D341Med (cell line): ENCODE measurements at regions not wholly inside any gene's neighbourhood (a gene's known extent, or its start where the extent isn't known, plus 50 kb on each side); places are given as distances from the start of the nearest gene placed in this dataset.

ENCODE experiments used
- DNase-seq: peaks from one replicate; pipeline ENCODE4 v3.0.0; 2012; ENCODE audit warnings: low spot score

GRCh38 chr13:53848366-53848961 is 819.9 kb downstream of the OLFM4 start:
- DNase-seq, result peak; percentile 36

DNA sequence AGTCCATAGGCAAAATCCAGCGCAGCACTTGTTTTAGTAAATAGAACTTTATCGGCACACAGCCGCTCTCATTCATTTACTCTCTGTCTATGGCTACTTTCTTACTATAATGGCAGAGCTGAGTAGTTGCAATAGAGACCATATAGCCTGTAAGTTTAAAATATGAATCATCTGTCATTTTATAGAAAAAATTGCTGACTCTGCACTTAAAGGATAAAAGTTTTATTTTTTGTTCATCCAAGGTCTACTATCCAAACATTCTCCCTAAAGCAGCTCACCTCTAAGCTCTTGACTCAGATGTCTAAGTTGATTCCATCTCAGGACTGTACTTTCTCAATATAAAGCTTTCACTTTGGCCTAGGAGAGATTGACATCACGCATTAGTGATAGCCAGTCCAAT is 825.7 kb downstream of the OLFM4 start:
- no peak for DNase-seq

GRCh38 chr13:53856573-53857195 is 828.1 kb downstream of the OLFM4 start:
- DNase-seq, result no peak

DNA sequence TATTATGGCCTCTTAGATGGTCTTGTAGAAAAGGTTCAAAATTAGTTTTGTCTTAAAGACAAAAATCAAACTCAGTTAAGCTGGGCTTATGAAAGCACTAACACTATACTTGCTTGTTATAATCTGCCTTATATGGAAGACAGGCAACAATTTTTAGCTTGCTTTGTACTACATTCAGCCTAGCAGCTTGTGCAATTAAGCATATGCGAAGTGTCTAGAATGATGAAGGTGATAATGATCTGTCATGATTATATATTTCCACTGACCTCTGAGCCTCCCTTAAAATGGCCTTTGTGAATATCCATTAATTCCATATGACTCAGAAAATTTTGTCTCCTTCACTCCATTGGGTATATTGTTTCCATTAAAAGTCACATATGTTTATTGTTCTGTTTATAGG is 834.9 kb downstream of the OLFM4 start:
- no peak for DNase-seq

DNA sequence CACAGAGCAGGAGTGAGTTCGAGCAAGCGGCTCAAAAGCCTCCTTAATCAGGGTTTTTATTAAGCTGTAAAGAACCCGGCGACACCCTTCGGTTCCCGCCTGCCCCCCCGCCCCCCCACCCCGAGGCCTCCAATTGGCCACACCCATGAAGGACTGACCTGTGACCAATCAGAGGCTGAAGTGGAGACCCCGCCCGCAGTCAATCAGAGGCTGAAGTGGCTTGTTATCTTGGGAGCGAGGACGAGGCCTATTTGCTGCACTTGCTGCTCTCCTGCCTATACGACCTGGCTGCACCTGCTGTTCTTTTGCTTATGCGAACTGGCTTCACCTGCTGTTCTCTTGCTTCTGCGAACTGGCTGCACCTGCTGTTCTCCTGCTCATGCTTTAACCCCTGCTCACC is 844.9 kb downstream of the OLFM4 start:
- no peak for DNase-seq

DNA sequence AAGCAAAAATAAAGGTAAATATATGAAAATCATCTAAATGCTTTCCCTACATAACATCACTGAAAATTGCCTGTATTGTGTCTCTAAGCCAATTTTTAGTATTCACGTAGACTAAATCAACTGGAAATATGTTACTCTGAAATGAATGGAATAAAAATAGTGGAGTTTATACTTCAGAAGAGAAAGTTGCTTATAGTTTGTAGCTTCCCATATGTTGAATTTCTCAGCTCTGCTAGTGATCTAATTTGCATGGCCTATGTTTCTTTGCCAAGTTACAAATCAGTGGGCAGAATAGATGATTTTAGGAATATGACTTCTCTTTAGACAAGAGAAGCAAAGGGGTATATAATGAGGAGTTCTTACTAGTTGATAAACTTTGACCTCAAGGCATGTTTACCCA is 850.2 kb downstream of the OLFM4 start:
- no peak for DNase-seq

- DNase-seq, result no peak
Observed at GRCh38 chr13:53885997-53886396, 857.4 kb downstream of the OLFM4 start.

DNA sequence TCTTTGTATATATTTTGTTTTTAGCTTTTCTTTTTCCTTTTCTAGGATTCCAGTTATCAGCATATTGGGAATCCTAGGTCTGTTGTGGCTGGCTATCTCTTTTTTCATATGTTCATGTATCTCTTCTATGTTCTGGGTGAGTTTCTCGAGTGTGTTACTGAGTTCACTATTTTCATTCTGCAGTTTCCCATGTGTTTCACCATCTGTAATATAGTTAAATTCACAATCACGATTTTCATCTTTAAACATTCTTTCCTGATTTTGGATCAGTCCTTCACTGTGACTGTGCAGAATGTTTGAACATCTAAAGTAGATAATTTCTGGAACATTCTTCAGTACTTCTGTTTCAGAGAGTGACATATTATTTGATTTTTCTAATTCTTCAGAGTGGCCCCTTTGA is 862.1 kb downstream of the OLFM4 start:
- no peak for DNase-seq

DNA sequence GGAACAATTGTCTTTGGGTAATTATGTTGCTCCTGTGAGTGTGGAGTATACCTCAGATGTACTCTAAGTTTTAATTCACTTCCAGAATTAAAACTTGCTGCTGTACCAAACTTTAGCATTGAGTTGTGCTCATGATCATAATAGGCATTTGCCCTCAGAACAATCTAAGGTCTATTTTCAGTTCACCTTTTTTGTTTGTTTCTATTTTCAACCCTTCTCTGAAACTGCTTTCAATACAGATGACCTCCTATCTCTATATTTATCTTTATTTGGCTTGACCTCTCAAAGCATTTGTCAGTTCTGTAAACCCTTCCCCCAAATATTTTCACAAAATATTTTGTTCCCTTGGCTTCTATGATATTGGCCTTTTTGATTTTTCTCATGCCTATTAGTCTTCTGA is 873.0 kb downstream of the OLFM4 start:
- no peak for DNase-seq

DNA sequence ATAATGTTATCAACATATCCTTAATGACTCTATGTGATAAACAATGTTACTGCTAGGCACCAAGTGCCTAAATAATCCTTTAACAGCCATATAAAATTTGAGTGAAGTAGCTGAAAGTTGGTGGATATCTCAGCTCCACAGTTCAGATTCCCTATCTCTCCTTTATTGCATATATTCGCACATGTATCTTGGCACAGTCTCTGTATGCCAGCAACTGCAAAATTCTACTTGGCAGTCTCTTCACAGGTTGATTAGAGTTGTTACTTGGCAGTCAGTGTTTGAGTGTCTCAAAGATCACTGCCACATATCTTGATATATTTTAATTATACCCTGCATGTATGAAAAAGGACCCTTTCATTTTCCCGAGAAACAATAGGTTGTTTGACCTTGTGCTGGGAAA is 879.3 kb downstream of the OLFM4 start:
- no peak for DNase-seq

GRCh38 chr13:53920916-53921315 is 892.3 kb downstream of the OLFM4 start:
- DNase-seq, result no peak

DNA sequence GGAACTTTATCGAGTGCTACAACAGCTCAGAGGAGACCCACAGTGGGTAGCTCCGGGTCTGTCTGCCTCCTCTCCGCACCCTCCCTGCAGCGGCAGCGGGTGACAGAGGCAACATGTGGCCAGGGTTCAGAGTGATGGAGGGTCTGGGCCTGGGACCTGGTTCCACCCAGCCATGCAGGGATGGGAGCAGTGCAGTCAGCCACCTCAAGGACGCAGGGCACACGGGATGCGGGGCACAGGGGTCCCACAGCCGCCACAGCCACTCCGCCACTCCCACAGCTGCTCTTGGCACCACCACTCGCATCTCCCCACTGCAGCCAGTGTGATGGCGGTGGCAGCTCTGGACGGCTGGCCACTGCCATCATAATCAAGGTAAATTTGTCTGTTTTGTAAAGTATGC is 892.9 kb downstream of the OLFM4 start:
- peak; percentile 14 for DNase-seq

GRCh38 chr13:53941588-53942190 is 913.1 kb downstream of the OLFM4 start:
- no peak for DNase-seq

GRCh38 chr13:53946500-53946899 is 917.9 kb downstream of the OLFM4 start:
- no peak for DNase-seq

DNA sequence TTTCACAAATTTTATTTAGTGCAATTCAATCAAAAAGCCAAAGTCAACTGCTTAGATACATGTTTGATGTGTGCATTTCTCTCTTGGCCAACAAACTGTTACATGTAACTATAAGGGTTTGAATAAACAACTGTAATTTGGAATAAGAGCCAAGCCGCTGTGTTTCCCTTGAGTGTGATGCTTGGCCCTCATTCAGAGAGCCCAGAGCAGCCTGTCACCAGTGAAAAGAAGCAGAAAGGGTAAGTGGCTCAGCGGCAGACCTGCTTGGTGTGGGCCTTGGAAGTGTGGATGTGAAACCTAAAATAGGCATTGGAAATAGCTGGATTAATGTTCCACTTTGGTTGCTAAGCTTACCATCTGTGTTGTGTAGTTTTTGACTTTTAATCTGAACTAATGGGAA is 924.6 kb downstream of the OLFM4 start:
- peak; percentile 48 for DNase-seq
